GM03348 (cell line): ENCODE measurements at regions not wholly inside any gene's neighbourhood (a gene's known extent, or its start where the extent isn't known, plus 50 kb on each side); places are given as distances from the start of the nearest gene placed in this dataset.
"Not testable (repeated sequence)": the region's sequence is repeated elsewhere in the genome, so short reads cannot be mapped to it uniquely, and the experiment has no call there.

Experiments
- DNase-seq: peaks from one replicate; pipeline ENCODE4 v3.0.0; 2012; ENCODE audit warnings: low spot score

- DNase-seq, result no peak
Measured at GRCh38 chr4:133592591-133592990, 443.5 kb downstream of the PCDH10 start.

- DNase-seq, result no peak
Measured at GRCh38 chr4:133592106-133592505, 443.0 kb downstream of the PCDH10 start.

- DNase-seq, result no peak
Measured at GRCh38 chr4:133588306-133588705, 439.2 kb downstream of the PCDH10 start.

GRCh38 chr4:133585323-133585722 is 436.2 kb downstream of the PCDH10 start:
- DNase-seq, result no peak

- DNase-seq, result no peak
Measured at GRCh38 chr4:133584714-133585113, 435.6 kb downstream of the PCDH10 start.

- DNase-seq, result no peak
Measured at GRCh38 chr4:133581996-133582619, 433.0 kb downstream of the PCDH10 start.

GRCh38 chr4:133574248-133574647 is 425.2 kb downstream of the PCDH10 start:
- no peak for DNase-seq

- no peak for DNase-seq
Measured at GRCh38 chr4:133565379-133565778, 416.3 kb downstream of the PCDH10 start.

- no peak for DNase-seq
Measured at GRCh38 chr4:133559987-133560386, 410.9 kb downstream of the PCDH10 start.

- DNase-seq, result no peak
Measured at GRCh38 chr4:133555671-133556070, 406.6 kb downstream of the PCDH10 start.

GRCh38 chr4:133550436-133550835 is 401.3 kb downstream of the PCDH10 start:
- no peak for DNase-seq

- no peak for DNase-seq
Measured at GRCh38 chr4:133544097-133544496, 395.0 kb downstream of the PCDH10 start.

GRCh38 chr4:133537780-133538281 is 388.7 kb downstream of the PCDH10 start:
- no peak for DNase-seq

- not testable (repeated sequence) for DNase-seq
Measured at GRCh38 chr4:133534224-133534623, 385.1 kb downstream of the PCDH10 start.

GRCh38 chr4:133524369-133524768 is 375.3 kb downstream of the PCDH10 start:
- DNase-seq, result no peak

GRCh38 chr4:133513901-133514300 is 364.8 kb downstream of the PCDH10 start:
- no peak for DNase-seq

GRCh38 chr4:133498149-133498548 is 349.1 kb downstream of the PCDH10 start:
- no peak for DNase-seq

- DNase-seq, result no peak
Measured at GRCh38 chr4:133493776-133494175, 344.7 kb downstream of the PCDH10 start.

GRCh38 chr4:133493241-133493640 is 344.1 kb downstream of the PCDH10 start:
- DNase-seq, result no peak

- no peak for DNase-seq
Measured at GRCh38 chr4:133484287-133484686, 335.2 kb downstream of the PCDH10 start.

- no peak for DNase-seq
Measured at GRCh38 chr4:133483600-133484246, 334.6 kb downstream of the PCDH10 start.

GRCh38 chr4:133476063-133476462 is 327.0 kb downstream of the PCDH10 start:
- DNase-seq, result no peak

GRCh38 chr4:133474501-133474900 is 325.4 kb downstream of the PCDH10 start:
- no peak for DNase-seq

- no peak for DNase-seq
Measured at GRCh38 chr4:133472244-133472643, 323.1 kb downstream of the PCDH10 start.
